Endodermal cell (in vitro differentiated cells): ENCODE measurements at regions not wholly inside any gene's neighbourhood (a gene's known extent, or its start where the extent isn't known, plus 50 kb on each side); places are given as distances from the start of the nearest gene placed in this dataset.
A peak's percentile ranks its signal among the peaks of the same experiment; 100 is the strongest.

ENCODE experiments used
- DNase-seq: peaks from one replicate; pipeline ENCODE4 v3.0.0-alpha.2; 2017
- H3K27ac ChIP-seq: 2 replicates; pipeline ENCODE4 v1.5.1; 2013; ENCODE audit warnings: mild to moderate bottlenecking, low read depth, low read length, moderate library complexity
- H3K27me3 ChIP-seq: 2 replicates; pipeline ENCODE4 v1.6.1; 2013; ENCODE audit warnings: mild to moderate bottlenecking, low read length, moderate library complexity; ENCODE audit not compliant: insufficient read depth, control insufficient read depth, poor library complexity, severe bottlenecking
- H3K36me3 ChIP-seq: 2 replicates; pipeline ENCODE4 v1.7.0; 2013; ENCODE audit warnings: mild to moderate bottlenecking, low read length, moderate library complexity; ENCODE audit not compliant: control insufficient read depth, insufficient read depth
- H3K4me1 ChIP-seq: one replicate; pipeline ENCODE4 v1.7.0; 2013; ENCODE audit warnings: low read length; ENCODE audit not compliant: control insufficient read depth, insufficient read depth
- H3K4me3 ChIP-seq: 2 replicates; pipeline ENCODE4 v1.5.1; 2013; ENCODE audit warnings: mild to moderate bottlenecking, low read length, moderate library complexity
- H3K9ac ChIP-seq: 2 replicates; pipeline ENCODE4 v1.6.1; 2013; ENCODE audit warnings: mild to moderate bottlenecking, low read length, moderate library complexity; ENCODE audit not compliant: poor library complexity, severe bottlenecking; ENCODE audit errors: extremely low read depth
- H3K9me3 ChIP-seq: 2 replicates; pipeline ENCODE4 v1.6.1; 2013; ENCODE audit warnings: mild to moderate bottlenecking, low read length, moderate library complexity; ENCODE audit not compliant: control insufficient read depth
- H3K27ac Mint-ChIP-seq: 2 replicates; pipeline ENCODE4 v1.8.0; 2020; ENCODE audit warnings: mixed read lengths
- H3K27me3 Mint-ChIP-seq: 2 replicates; pipeline ENCODE4 v1.8.0; 2021; ENCODE audit warnings: mild to moderate bottlenecking, mixed read lengths; ENCODE audit not compliant: insufficient read depth
- H3K36me3 Mint-ChIP-seq: 2 replicates; pipeline ENCODE4 v1.8.0; 2020; ENCODE audit warnings: low read depth, mixed read lengths
- H3K4me1 Mint-ChIP-seq: 2 replicates; pipeline ENCODE4 v1.8.0; 2020; ENCODE audit warnings: mixed read lengths
- H3K4me3 Mint-ChIP-seq: 2 replicates; pipeline ENCODE4 v1.8.0; 2020; ENCODE audit warnings: mild to moderate bottlenecking, moderate library complexity, mixed read lengths
- H3K9me3 Mint-ChIP-seq: 2 replicates; pipeline ENCODE4 v1.8.0; 2020; ENCODE audit warnings: mild to moderate bottlenecking, mixed read lengths
- CTCF ChIP-seq: fragments of 200-600 bp; sonication (generic); conservative IDR thresholded peaks from 2 replicates; pipeline ENCODE4 v1.5.0; 2021; ENCODE audit warnings: antibody characterized with exemption, mild to moderate bottlenecking
- WGBS, 2 experiments: methylation state at CpG; one replicate each; pipeline versions ENCODE4 v1.1.5 to v1.1.7; 2013; ENCODE audit warnings: missing lambda C conversion rate in 2 of 2, mixed read lengths in 1 of 2; ENCODE audit not compliant: insufficient coverage in 1 of 2, insufficient read length in 1 of 2; 5-methylcytosine and 5-hydroxymethylcytosine counted together

DNA sequence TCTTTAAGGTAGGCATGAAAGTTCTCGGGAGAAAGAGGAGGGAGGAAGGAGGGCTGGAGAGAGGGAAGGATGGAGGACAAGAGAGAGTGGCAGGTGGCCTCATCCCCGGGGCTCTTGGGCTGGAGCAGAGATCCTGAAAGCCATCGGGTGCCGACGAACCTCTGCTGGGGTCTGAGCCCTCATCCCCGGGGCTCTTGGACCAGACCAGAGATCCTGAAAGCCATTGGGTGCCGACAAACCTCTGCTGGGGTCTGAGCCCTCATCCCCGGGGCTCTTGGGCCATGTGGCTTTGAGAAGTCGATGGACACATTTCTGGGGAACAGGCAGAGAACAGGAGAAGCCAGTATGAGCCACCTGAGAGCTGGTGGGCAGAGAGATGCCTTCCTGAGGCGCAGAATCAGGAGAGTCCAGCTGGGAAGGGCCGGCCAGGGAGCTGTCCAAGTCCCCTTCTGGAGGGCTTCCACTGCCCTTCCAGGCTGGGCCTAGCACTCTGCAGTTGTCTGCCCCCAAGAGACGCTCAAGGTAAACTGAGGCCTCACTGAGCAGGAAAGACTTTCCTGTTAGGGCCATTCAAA lies 1398.1 kb downstream of the BRD1 start:
- H3K27ac ChIP-seq: no peak overlapping the region
- H3K9ac ChIP-seq: no peak overlapping the region
- WGBS, 2 experiments: 91 to 94% methylated on average over 9 to 12 of the region's 12 CpGs
- no peak overlapping the region for H3K27ac Mint-ChIP-seq
- no peak overlapping the region for H3K4me3 ChIP-seq
- peaks cover 10% of the 10 kb centered on the region for H3K27me3 Mint-ChIP-seq
- no peaks in the 10 kb centered on the region for H3K9me3 Mint-ChIP-seq
- H3K36me3 ChIP-seq: no peaks in the 10 kb centered on the region
- H3K4me1 Mint-ChIP-seq: peaks cover 12% of the 10 kb centered on the region
- no peaks in the 10 kb centered on the region for H3K9me3 ChIP-seq
- no peaks in the 10 kb centered on the region for H3K36me3 Mint-ChIP-seq
- H3K27me3 ChIP-seq: no peaks in the 10 kb centered on the region
- H3K4me1 ChIP-seq: peaks cover 6% of the 10 kb centered on the region
- no peak overlapping the region for H3K4me3 Mint-ChIP-seq
- TF ChIP-seq CTCF: no peak
- DNase-seq: peak; percentile 44

GRCh38 chr22:48428631-48429371 lies 1398.9 kb downstream of the BRD1 start:
- H3K9me3 Mint-ChIP-seq: no peaks in the 10 kb centered on the region
- DNase-seq: peak; percentile 61
- no peak for TF ChIP-seq CTCF
- WGBS, 2 experiments: 86 to 91% methylated on average over 17 to 18 of the region's 18 CpGs
- peaks cover 17% of the 10 kb centered on the region for H3K27me3 Mint-ChIP-seq
- H3K4me3 Mint-ChIP-seq: no peak overlapping the region
- Histone ChIP-seq H3K4me1 (peaks cover 6% of the 10 kb centered on the region), H3K9ac (no peak overlapping the region), H3K27me3 (no peaks in the 10 kb centered on the region), H3K36me3 (no peaks in the 10 kb centered on the region), H3K4me3 (no peak overlapping the region), H3K9me3 (no peaks in the 10 kb centered on the region), H3K27ac (no peak overlapping the region)
- peaks cover 12% of the 10 kb centered on the region for H3K4me1 Mint-ChIP-seq
- H3K36me3 Mint-ChIP-seq: no peaks in the 10 kb centered on the region
- no peak overlapping the region for H3K27ac Mint-ChIP-seq

DNA sequence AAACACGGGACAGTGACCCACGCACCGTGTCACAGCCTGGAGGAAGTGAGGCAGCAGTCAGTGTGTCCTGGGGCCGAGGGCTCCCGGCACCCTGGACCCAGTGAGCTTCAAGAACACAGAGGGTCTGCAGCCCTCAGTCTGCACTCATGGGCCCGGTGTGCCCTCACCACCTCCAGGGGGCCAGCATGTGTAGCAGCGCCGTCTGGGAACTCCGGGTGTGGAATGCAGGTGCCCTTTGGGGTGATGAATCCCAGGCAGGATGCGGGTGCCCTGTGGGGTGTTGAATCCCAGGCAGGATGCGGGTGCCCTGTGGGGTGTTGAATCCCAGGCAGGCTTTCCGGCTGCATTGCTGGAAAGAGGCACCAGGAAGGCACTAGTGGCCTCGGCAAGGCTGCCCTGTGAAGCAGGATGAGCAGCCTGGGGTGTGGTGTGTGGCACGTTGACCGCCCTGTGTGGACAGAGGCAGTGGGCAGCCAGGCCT lies 1399.9 kb downstream of the BRD1 start:
- H3K27me3 ChIP-seq: no peaks in the 10 kb centered on the region
- no peak overlapping the region for H3K4me3 Mint-ChIP-seq
- no peak overlapping the region for H3K27ac ChIP-seq
- no peaks in the 10 kb centered on the region for H3K36me3 Mint-ChIP-seq
- no peaks in the 10 kb centered on the region for H3K9me3 ChIP-seq
- no peaks in the 10 kb centered on the region for H3K36me3 ChIP-seq
- peak; percentile 59 for DNase-seq
- no peak overlapping the region for H3K4me3 ChIP-seq
- H3K9me3 Mint-ChIP-seq: no peaks in the 10 kb centered on the region
- no peak overlapping the region for H3K27ac Mint-ChIP-seq
- peaks cover 6% of the 10 kb centered on the region for H3K4me1 ChIP-seq
- peaks cover 12% of the 10 kb centered on the region for H3K4me1 Mint-ChIP-seq
- TF ChIP-seq CTCF: peak; percentile 38
- WGBS, 2 experiments: 92 to 95% methylated on average over 5 to 15 of the region's 15 CpGs
- no peak overlapping the region for H3K9ac ChIP-seq
- H3K27me3 Mint-ChIP-seq: peaks cover 24% of the 10 kb centered on the region
